Muscle of arm (tissue), 1 donor: ENCODE measurements at regions not wholly inside any gene's neighbourhood (a gene's known extent, or its start where the extent isn't known, plus 50 kb on each side); places are given as distances from the start of the nearest gene placed in this dataset.
"Not testable (repeated sequence)": the region's sequence is repeated elsewhere in the genome, so short reads cannot be mapped to it uniquely, and the experiment has no call there.

Experiments used
- DNase-seq: peaks from one replicate; pipeline ENCODE4 v3.0.0-alpha.2; 2013

DNA sequence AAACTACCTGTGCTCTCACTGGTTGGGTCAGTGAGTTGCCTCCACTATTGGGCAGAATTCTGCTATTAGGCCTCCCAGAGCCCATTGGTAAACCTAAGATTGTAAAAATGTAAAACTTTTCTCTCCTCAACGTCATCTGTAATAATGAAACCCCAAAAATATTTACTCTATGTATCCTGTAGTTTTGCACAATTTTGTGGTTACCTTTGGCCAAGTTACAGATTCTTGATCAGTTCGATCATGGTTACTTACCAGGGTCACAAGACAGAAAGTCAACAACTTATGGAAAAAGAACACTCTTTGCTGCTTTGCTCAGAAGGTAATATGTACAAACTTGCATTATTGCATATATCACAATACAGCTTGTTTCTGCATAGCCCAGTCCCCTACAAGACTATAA, 83.7 kb upstream of the KIF2A start:
- DNase-seq, result not testable (repeated sequence)

DNA sequence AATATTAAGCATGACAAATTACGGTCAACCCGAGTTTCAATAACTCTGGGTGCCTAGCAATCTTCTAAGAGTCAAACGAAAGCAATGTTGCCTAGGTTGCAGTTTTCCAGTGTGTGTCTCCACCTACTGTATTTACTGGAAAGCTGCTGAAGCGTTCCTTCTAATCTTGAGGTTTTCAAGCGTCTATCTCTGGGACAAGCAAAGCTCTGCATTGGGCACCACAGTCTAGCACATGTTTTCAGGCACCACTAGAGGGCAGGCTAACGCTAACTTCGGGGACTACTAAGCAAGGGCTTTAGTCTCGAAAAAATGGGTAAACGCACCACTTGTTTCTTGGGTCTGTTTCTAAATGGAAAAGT, 82.7 kb upstream of the KIF2A start:
- not testable (repeated sequence) for DNase-seq

DNA sequence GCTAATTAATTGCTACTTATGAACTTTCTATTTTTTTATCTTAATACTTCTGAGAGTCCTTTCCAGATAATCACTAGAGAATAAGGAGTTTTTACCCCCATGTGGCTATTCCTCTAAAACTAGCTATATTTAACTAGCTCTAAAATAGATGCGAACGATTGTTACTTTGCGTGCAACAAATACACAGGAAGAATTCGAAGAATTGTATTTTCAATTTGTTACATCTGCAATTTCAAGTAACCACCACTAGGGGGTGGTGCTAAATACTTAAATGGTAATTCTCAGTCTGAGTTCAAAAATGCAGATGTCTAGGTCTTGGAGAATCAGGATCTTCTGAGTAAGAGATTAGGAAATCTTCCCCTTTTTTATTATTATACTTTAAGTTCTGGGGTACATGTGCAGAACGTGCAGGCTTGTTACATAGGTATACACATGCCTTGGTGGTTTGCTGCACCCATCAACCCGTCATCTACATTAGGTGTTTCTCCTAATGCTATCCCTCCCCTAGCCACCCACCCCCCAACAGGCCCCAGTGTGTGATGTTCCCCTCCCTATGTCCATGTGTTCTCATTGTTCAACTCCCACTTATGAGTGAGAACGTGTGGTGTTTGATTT, 80.9 kb upstream of the KIF2A start:
- DNase-seq, result not testable (repeated sequence)

DNA sequence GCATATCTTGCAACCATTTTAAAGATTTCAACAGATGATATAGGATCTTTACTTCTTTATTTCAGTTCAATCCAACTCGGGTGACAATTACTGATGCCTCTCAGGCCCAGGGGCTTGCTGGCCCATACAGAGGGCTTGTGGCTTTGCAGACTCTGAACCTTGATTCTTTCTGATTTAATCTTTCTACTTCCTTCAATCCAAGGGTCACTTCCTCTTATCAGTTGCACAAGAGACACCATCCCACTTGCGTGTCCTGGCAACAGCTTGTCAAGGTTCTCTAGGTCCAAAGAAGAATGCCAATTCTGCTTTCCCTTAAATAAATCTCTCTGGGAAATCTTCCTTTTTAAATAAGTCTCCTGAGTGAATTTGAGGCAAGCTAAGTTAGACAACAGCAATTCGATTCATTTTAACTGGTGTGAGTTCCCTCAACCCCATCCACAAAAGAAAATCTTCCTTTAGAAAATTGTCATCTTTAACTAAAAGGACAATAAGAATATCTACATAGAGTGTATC, 75.1 kb upstream of the KIF2A start:
- DNase-seq, result not testable (repeated sequence)

DNA sequence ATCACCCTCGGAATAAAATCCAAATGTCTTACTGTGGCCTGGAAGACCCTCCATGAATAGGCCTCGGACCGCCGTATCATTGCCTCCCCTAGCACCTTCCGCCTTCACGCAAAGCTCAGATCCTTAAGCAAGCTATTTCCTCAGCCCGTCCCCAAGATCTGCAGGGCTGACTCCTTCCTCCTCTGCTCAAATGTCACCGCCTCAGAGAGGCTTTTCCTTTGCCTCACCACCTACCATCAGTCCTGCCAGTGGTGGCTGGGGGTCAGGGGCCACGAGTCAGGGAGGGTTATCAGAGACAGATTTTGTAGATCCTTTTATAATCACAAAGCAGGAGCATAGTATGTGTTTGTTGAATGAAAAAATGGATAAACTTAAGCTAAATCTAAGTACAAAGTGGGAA, 74.4 kb upstream of the KIF2A start:
- no peak for DNase-seq

DNA sequence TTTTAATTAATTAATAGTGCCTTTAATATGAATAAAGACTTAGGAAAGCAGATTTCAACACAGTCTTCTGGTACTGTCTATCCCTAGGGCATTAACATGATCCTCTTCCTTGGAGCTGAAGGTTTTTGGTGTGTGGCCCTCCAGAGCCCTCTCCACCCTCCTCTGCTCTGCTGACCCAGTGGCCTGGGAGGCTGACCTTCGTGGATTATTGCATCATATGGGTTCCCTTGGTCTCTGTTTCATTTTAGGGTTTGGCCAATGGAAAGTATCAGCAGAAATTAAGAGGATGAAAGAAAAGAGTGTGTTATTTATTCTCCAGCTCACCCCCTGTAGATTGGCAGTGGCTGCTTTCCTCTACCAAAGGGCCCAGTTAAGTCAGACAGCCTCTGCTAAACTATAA, 73.8 kb upstream of the KIF2A start:
- not testable (repeated sequence) for DNase-seq

DNA sequence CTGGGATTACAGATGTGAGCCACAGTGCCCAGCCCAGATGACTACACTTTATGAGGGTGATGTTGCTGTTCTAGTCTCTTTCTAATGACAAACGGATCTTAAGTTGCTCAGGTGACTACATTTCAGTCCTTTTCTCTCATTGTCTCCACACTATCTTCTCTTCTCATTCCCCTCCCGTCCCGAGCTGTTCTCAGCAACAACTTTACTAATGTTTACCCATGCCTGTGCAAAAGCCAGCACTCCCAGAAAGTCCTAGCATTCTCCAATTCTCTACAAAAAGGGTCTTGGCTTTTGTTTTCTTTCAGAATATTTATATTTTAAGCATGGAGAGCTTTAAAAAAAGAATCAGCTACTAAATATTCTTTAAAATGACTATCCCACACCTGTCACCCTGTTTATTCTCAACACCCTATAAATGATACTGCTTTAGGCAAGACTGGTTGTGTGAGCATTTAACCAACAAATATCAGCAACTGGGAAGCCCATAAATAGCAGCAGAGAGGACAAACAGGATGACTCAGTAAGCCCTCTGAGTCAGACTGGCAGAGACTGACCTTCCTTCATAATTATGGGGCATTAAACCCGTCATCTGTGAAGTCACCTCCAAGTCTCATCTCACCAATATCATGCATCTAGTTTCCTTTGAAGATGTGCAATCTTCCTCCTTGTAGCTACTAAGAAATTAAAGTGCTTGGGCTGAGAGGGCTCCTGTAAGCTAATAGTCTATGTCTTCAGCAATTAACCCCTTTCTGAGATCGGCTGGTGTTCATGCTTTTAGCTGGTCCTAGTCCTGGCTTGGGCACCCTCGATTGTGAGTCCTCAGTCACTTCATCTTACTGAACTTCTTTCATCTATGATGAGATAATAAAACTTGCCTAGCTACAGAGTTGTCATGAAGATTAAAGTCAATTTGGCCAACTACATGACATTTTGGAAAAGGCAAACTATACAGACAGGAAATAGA, 72.6 kb upstream of the KIF2A start:
- DNase-seq, result not testable (repeated sequence)

DNA sequence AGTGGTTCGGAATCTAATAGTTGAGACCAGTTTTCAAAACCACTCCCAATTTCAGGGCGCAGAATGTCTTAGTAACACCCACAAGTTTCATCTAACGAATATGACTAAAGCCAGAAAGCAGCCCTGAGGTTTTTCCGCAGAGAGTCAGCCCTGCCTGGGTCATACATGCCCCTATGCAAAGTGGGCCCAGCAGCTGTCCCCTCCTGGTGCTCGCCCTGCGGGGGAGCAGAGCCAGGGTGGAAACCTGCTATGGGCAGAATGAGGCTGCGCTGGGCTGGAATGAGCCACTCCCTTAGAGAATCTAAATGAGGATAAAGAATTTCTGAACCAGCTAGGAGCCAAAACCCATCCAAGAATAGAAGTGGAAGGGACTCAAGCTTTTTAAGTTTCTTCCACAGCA, 69.4 kb upstream of the KIF2A start:
- DNase-seq, result not testable (repeated sequence)

DNA sequence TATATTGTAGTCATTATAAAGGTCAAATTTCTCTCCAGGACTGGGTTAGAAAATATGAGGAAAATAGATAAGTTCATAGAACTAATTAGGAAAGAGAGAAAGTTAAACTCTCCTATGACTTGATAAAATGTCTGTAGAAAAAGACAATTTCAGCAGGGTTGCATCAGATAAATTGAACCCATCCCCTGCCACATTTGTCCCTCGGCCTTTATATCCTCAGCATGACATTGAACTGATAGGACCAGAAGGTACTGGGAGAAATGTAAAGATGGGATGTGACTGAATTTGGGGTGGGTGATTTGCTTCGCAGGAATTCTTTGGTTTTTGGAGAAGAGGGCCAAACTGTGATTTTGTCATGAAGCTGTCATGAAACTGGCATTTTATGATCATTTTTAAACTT, 68.1 kb upstream of the KIF2A start:
- not testable (repeated sequence) for DNase-seq

DNA sequence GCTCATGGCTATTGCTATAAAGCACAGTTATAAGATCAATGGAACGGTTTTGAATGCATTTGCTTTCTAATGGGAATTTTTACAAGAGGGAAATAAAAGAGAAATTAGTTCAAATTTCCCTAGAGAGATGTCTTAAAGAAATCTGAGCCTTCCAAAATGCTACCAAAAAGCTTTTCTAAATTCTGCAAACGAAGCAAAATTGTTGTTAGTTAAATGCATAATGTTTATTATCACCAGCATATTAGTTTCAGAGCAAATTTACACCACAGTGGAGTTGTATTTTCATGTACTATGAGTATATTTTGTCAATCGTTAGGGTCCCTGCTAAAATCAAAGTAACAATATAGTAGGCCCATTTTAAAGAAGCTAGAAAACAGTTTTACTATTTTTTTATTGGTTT, 67.4 kb upstream of the KIF2A start:
- DNase-seq, result not testable (repeated sequence)

DNA sequence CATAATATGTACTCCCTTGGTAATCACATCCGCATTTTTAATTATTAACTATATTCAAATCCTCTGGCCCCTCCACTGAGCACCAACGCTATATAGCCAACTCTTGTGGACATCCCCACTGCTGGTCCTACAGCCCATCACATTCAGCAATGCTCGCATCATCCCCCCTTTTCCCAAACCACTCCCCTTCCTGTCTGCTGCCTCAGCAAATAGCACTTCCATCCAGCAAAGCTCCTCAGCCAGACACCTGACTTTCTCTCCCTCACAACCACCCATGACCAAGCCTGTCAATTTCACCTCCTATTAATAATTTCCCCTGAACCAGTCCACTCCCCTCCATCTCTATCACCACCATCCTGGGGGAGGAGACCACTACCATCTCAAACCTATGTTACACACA, 65.5 kb upstream of the KIF2A start:
- DNase-seq, result not testable (repeated sequence)

DNA sequence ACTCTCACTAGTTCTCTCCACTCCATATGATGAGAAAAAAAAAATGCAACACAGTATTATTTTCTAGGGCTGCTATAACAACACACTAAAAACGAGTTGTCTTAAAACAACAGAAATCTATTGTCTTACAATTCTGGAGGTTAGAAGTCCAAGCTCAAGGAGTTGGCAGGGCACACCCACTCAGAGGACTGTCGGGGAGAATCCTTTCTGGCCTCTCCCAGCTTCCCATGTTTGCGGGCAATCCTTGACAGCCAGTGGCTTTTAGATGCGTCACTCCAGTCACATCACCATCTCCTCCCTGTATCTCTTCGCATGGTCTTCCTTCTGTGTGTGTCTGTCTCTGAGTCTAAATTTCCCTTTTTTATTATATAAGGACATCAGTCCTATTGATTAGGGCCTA, 64.0 kb upstream of the KIF2A start:
- not testable (repeated sequence) for DNase-seq

DNA sequence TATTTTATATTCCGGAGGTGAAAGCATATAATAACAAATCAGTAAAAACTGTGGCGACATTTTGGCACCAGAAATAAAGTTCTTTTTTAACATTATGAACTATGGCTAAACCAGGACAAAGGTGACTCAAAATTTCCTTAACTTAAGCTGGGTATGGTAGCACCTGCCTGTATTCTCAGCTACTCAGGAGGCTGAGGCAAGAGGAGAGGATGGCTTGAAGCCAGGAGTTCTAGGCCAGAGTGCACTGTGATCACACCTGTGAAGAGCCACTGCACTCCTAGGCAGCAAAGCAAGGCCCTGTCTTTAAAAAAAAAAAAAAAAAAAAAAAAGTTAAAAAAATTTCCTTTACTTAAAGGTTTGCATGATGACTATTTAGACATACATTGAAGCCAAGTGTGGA, 63.0 kb upstream of the KIF2A start:
- not testable (repeated sequence) for DNase-seq

DNA sequence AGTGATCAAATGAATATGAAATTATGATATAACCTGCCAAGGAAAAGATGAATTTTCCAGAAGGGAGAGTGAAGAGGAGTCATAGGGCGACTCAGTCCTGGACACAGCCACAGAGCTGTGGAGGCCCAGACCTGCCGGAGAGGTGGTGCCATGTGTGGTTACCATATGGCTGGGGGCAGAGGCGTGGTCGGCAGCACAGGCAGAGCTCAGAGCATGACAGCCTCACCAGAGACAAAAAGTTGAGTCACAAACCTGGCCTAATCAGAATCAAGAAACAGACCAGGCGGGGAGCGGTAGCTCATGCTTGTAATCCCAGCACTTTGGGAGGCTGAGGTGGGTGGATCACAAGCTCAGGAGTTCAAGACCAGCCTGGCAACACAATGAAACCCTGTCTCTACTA, 57.8 kb upstream of the KIF2A start:
- DNase-seq, result not testable (repeated sequence)

DNA sequence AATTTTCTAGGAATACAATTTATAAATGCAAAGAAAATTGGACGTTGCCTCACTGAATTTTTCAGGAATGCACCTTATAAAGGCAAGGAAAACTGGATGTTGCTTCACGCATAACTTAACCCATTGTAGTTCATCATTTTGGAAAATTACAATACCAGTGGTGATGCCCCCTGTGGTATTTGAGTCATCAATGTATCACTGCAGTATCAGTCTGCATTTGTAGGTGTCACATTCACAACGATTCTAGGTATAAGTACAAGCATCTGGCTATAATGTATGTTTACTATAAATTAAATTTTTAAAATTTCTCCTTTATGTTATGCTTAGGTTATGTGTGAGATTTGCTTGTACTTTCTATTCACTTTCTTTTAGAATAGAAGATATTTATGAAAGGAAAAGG, 55.9 kb upstream of the KIF2A start:
- not testable (repeated sequence) for DNase-seq

DNA sequence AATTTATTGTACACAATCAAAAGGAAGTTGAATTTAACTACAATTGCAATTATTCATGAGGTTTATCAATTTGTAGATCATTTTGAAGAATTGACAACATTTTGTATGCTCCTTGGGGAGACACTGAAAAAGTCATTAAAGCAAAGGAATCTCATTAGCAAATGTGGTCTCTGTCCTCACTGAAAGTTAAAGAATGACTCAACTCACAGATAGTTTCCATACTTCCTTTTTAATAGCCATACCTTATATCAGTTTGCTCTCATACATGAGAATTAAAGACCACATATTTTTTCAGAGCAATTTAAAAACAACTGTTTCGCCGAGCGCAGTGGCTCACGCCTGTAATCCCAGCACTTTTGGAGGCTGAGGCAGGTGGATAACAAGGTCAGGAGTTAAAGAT, 55.1 kb upstream of the KIF2A start:
- not testable (repeated sequence) for DNase-seq

DNA sequence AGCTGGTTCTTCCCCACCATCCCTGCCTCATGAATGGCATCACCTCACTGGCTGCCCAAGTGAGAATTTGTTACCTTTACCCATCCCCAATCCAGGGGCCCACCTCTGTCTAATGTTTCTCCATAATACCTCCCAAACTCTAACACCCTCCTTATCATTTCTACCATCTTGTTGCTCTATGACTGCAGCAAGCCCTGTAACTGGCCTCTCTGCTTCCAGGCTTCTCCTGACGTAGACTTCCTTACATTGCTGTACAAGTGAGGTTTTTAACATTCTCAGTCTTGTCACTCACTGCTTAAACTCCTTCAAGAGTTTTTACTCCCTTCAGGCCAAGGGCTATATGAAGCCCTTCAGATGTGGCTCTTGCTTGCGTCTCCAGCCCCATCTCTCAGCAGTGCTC, 53.5 kb upstream of the KIF2A start:
- not testable (repeated sequence) for DNase-seq

DNA sequence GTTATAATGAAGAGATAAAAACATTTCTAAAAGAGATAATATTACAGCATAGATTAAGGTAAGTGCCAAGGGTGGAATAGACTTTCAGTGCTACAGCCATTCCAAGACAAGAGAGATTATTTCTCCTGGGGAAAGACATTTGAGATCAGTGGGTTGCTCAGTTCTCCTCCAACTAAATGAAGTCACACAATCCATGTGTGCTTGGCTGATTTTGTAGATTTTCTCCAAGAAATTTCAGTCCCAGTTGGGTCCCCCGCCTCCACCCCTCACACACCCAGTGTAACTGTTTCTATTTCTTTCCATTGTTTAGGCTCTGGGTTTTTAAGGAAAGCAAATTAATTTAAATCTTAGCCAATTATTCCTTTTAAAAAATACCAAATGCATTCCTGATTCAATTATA, 50.5 kb upstream of the KIF2A start:
- not testable (repeated sequence) for DNase-seq

DNA sequence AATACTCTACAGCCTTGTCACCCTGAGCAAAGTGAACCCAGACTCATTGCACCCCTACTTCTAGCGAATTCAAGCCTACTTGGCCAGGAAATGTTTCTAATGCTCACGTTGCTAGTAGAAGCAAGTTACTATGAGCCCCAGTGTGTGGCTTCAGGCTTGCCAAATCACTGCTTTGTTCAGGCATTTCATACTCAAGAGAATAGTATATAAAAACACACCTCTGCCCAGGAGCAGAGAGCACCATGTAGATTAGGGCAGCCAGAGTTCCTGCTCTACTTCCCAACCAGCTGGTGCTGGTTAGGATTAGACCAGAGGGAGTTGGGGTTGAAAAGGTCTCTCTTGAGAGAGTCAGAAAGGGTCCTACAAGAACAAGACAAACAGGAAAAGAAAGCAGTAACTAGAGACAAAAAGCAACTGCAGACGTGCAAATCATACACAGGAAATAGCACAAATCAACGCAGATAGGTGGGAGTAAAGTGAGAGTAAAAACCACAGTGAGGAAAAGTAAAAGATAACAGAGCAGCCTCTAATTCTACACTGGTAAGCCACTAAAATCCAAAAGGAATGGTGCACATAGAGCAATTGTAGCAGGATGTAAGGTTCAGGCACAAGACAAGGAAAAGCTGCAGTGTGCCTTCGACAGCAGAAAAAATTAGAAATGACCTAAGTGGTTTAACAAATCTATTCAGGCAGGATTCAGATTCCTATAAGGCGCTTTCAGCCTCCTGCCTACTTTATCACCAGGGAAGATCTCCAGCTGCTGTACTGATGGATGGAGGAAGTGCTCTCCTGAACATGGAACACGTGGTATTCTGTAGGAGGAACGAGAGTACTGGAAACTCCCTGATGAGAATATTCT, 49.6 kb upstream of the KIF2A start:
- DNase-seq, result no peak
